DND-41 (cell line): ENCODE measurements at regions not wholly inside any gene's neighbourhood (a gene's known extent, or its start where the extent isn't known, plus 50 kb on each side); places are given as distances from the start of the nearest gene placed in this dataset.

ENCODE experiments used
- ATAC-seq: fragments of 200-7000 bp; cut with Tn5 transposase; 3 replicates; pipeline ENCODE4 v1.9.1; 2021; ENCODE audit warnings: low read depth; ENCODE audit not compliant: insufficient read depth
- DNase-seq: peaks from one replicate; pipeline ENCODE4 v3.0.0-alpha.2; 2020
- H2AFZ ChIP-seq: 2 replicates; pipeline ENCODE4 v1.6.0; 2012; ENCODE audit warnings: low read depth, low read length
- H3K27ac ChIP-seq: 2 replicates; pipeline ENCODE4 v1.5.1; 2012; ENCODE audit warnings: low read length, inconsistent platforms
- H3K27me3 ChIP-seq: fragments of 200-600 bp; sonication (generic); 2 replicates; pipeline ENCODE4 v1.6.0; 2012; ENCODE audit warnings: low read length, mild to moderate bottlenecking, inconsistent platforms; ENCODE audit not compliant: insufficient read depth, poor library complexity
- H3K36me3 ChIP-seq: 2 replicates; pipeline ENCODE4 v1.5.1; 2012; ENCODE audit warnings: low read length, inconsistent platforms; ENCODE audit not compliant: insufficient read depth
- H3K4me1 ChIP-seq: 2 replicates; pipeline ENCODE4 v1.5.1; 2012; ENCODE audit warnings: mild to moderate bottlenecking, low read length; ENCODE audit not compliant: insufficient read depth
- H3K4me2 ChIP-seq: 2 replicates; pipeline ENCODE4 v1.6.0; 2012; ENCODE audit warnings: mild to moderate bottlenecking, moderate library complexity, low read length, inconsistent platforms; ENCODE audit not compliant: insufficient read depth
- H3K4me3 ChIP-seq, 2 experiments: fragments of 200-600 bp in 1 of 2; shearing (Covaris generic) in 1 of 2; 2 replicates each; pipeline ENCODE4 v1.5.1; 2012 to 2016; ENCODE audit warnings: inconsistent platforms in 2 of 2, low read length in 2 of 2, mild to moderate bottlenecking in 2 of 2, low read depth in 1 of 2, moderate library complexity in 1 of 2
- H3K79me2 ChIP-seq: 2 replicates; pipeline ENCODE4 v1.6.0; 2012; ENCODE audit warnings: low read length, inconsistent platforms; ENCODE audit not compliant: insufficient read depth
- H3K9ac ChIP-seq: 2 replicates; pipeline ENCODE4 v1.6.0; 2012; ENCODE audit warnings: low read depth, mild to moderate bottlenecking, inconsistent platforms, low read length, moderate library complexity
- H3K9me3 ChIP-seq: 2 replicates; pipeline ENCODE4 v1.5.1; 2012; ENCODE audit warnings: low read length, moderate library complexity, mild to moderate bottlenecking, inconsistent platforms; ENCODE audit not compliant: insufficient read depth, severe bottlenecking
- H4K20me1 ChIP-seq: 2 replicates; pipeline ENCODE4 v1.6.0; 2012; ENCODE audit warnings: low read length; ENCODE audit not compliant: insufficient read depth
- EZH2 ChIP-seq: IDR thresholded peaks from 3 replicates; pipeline ENCODE4 v1.6.1; 2012; ENCODE audit warnings: borderline replicate concordance, low read depth, mild to moderate bottlenecking, moderate library complexity, low read length, inconsistent platforms; ENCODE audit not compliant: severe bottlenecking
- TF ChIP-seq, protein P1 (sequence below): IDR thresholded peaks from 2 replicates; pipeline ENCODE4 v1.5.1; 2012; ENCODE audit warnings: borderline replicate concordance, low read length, moderate library complexity, mild to moderate bottlenecking; ENCODE audit not compliant: poor library complexity, severe bottlenecking; ENCODE audit errors: extremely low read depth

DNA sequence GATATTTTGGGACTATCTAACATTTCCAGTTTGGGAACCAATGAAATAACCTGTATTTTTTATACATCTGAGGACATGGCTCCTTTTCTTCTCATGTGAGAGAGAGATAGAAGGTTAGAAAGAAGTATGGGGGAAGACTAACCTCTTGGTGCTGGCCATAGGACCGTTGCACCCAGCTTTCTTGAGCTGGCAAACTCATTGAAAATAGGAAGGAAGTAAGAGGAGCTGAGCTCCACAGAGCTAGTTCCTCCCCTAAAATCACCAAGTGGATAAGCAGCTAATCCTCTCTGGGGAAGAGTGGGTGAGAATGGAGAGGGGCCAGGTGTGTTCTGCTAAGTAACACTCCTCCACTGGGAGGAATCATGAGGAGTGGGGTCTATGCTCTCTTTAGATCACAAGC, 387.4 kb upstream of the CADM1 start:
- Histone ChIP-seq H3K27ac (no peak overlapping the region), H3K79me2 (no peaks in the 10 kb centered on the region), H3K36me3 (no peaks in the 10 kb centered on the region), H2AFZ (no peak overlapping the region), H3K4me1 (no peaks in the 10 kb centered on the region), H3K4me3 (no peak overlapping the region), H4K20me1 (no peaks in the 10 kb centered on the region), H3K9me3 (no peaks in the 10 kb centered on the region), H3K4me2 (no peak overlapping the region), H3K9ac (no peak overlapping the region), H3K27me3 (no peaks in the 10 kb centered on the region)
- TF ChIP-seq, protein P1, sequence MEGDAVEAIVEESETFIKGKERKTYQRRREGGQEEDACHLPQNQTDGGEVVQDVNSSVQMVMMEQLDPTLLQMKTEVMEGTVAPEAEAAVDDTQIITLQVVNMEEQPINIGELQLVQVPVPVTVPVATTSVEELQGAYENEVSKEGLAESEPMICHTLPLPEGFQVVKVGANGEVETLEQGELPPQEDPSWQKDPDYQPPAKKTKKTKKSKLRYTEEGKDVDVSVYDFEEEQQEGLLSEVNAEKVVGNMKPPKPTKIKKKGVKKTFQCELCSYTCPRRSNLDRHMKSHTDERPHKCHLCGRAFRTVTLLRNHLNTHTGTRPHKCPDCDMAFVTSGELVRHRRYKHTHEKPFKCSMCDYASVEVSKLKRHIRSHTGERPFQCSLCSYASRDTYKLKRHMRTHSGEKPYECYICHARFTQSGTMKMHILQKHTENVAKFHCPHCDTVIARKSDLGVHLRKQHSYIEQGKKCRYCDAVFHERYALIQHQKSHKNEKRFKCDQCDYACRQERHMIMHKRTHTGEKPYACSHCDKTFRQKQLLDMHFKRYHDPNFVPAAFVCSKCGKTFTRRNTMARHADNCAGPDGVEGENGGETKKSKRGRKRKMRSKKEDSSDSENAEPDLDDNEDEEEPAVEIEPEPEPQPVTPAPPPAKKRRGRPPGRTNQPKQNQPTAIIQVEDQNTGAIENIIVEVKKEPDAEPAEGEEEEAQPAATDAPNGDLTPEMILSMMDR = no peak
- no peak for TF ChIP-seq EZH2
- no peak for DNase-seq
- no peak for ATAC-seq

GRCh38 chr11:115890500-115890899, 386.3 kb upstream of the CADM1 start:
- Histone ChIP-seq H3K27ac (no peak overlapping the region), H4K20me1 (no peaks in the 10 kb centered on the region), H3K9ac (no peak overlapping the region), H3K4me1 (no peaks in the 10 kb centered on the region), H3K79me2 (no peaks in the 10 kb centered on the region), H3K36me3 (no peaks in the 10 kb centered on the region), H3K9me3 (no peaks in the 10 kb centered on the region), H3K4me2 (no peak overlapping the region), H3K4me3 (no peak overlapping the region), H2AFZ (no peak overlapping the region), H3K27me3 (no peaks in the 10 kb centered on the region)
- no peak for DNase-seq
- ATAC-seq = no peak
- no peak for TF ChIP-seq EZH2
- TF ChIP-seq, protein P1 = no peak

DNA sequence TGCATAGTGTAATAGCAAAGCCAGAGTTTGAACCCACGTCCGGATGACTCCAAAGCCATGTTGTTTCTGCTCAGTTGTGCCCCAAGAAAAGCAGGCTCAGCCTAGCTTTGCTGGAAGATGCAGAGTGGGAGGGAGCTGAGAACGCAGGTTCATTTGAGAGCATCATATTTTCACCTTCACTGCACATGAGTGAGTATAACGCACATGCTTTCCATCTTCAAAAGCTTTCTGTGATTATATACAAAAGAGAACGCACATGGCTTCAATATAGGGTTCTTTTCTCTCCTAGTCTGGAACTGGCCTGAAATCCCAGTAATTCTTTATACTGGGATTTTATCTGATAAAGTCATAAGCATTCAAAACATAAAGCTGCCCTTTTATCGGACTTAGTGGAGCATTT, 385.5 kb upstream of the CADM1 start:
- DNase-seq (no peak), ATAC-seq (no peak)
- H3K4me3 ChIP-seq = no peak overlapping the region
- no peak overlapping the region for H3K9ac ChIP-seq
- H3K79me2 ChIP-seq = no peaks in the 10 kb centered on the region
- H3K36me3 ChIP-seq = no peaks in the 10 kb centered on the region
- TF ChIP-seq EZH2 = no peak
- TF ChIP-seq, protein P1 = no peak
- no peak overlapping the region for H3K27ac ChIP-seq
- no peaks in the 10 kb centered on the region for H3K27me3 ChIP-seq
- no peaks in the 10 kb centered on the region for H3K9me3 ChIP-seq
- H3K4me2 ChIP-seq = no peak overlapping the region
- H2AFZ ChIP-seq = no peak overlapping the region
- no peaks in the 10 kb centered on the region for H4K20me1 ChIP-seq
- H3K4me1 ChIP-seq = no peaks in the 10 kb centered on the region

- TF ChIP-seq EZH2 = no peak
- TF ChIP-seq, protein P1 = no peak
- Histone ChIP-seq H3K4me2 (no peak overlapping the region), H3K36me3 (no peaks in the 10 kb centered on the region), H4K20me1 (no peaks in the 10 kb centered on the region), H3K9me3 (no peaks in the 10 kb centered on the region), H2AFZ (no peak overlapping the region), H3K27me3 (peaks cover 3% of the 10 kb centered on the region), H3K79me2 (no peaks in the 10 kb centered on the region), H3K27ac (no peak overlapping the region), H3K4me1 (no peaks in the 10 kb centered on the region), H3K9ac (no peak overlapping the region), H3K4me3 (no peak overlapping the region)
- DNase-seq (no peak), ATAC-seq (no peak)
Measured at GRCh38 chr11:115887727-115888126, 383.5 kb upstream of the CADM1 start.
